Esophagus squamous epithelium (tissue), 4 donors: ENCODE measurements at regions not wholly inside any gene's neighbourhood (a gene's known extent, or its start where the extent isn't known, plus 50 kb on each side); places are given as distances from the start of the nearest gene placed in this dataset.

Source experiments
- CTCF ChIP-seq, 6 experiments: fragments of 450-650 bp in 4 of 6; fragments of 200-600 bp in 2 of 6; sonication (generic) in 2 of 6; IDR thresholded peaks; one replicate each; pipeline ENCODE4 v1.5.1; 2016 to 2019; ENCODE audit warnings: antibody characterized with exemption in 6 of 6, mild to moderate bottlenecking in 4 of 6, moderate library complexity in 4 of 6
- POLR2A ChIP-seq, 4 donors: fragments of 450-650 bp; IDR thresholded peaks; one replicate each; pipeline ENCODE4 v1.6.1; 2017; ENCODE audit warnings: antibody characterized with exemption in 4 of 4, mild to moderate bottlenecking in 4 of 4, moderate library complexity in 3 of 4

GRCh38 chr11:120035756-120036155 lies 102.2 kb downstream of the TRIM29 start:
- no peak for TF ChIP-seq CTCF (IDR thresholded peaks at IDR 0.05)
- no peak for TF ChIP-seq POLR2A (IDR thresholded peaks at IDR 0.05)
